ENCODE measurements at regions not wholly inside any gene's neighbourhood (a gene's known extent, or its start where the extent isn't known, plus 50 kb on each side); places are given as distances from the start of the nearest gene placed in this dataset.

DNA sequence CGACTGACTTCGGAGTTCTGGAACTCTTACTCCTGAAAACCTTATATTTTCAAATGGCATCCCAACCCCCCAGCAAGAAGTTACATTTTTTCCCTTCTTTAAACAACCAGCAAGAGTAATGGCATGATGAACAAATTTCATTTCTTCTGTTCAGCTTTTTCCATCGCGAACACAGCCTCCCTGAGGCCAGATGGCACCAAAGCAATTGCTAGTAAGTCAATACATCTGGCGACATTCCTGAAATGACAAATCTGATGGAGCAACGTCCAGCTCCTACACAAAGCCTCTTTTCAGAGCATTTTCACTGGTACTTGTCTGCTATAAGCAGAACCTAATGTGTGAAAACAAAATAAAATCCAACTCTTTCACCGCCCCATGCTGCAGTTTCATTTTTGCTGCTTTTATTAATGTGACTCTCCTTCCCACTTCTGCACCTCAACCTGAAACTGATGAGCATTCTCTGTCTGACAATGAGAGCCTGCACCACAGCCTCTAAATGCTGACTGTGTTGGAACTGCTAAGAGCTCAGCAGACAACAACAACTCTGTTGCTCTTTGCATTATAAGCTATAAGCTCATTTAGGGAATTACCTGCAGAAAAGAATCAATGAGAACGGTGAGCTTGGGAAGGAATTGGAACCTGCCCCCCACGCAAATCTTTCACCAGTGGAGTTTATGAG, 229.8 kb downstream of the FGFR2 start:
- Histone ChIP-seq H3K79me2 (replicated peaks; ENCODE audit: insufficient read depth, low read length) (no peaks in the 10 kb centered on the region), H3F3A (ENCODE audit: insufficient read depth, low read length, poor library complexity, severe bottlenecking) (no peaks in the 10 kb centered on the region), H3K36me3 (ENCODE audit: insufficient read depth, low read length) (no peaks in the 10 kb centered on the region), H3K9me2 (ENCODE audit: insufficient read depth, low read length) (no peaks in the 10 kb centered on the region), H4K20me1 (ENCODE audit: insufficient read depth) (no peaks in the 10 kb centered on the region), H2AFZ (ENCODE audit: low read depth, low read length) (no peak overlapping the region), H3K4me2 (ENCODE audit: low read length) (no peak overlapping the region), H3K9me3 (ENCODE audit: low read length) (no peaks in the 10 kb centered on the region), H3K9ac (ENCODE audit: low read length) (no peak overlapping the region), H3K27me3 (ENCODE audit: insufficient read depth, low read depth, low read length) (no peaks in the 10 kb centered on the region), H3K27ac (ENCODE audit: low read length) (no peak overlapping the region), H3K4me3 (ENCODE audit: low read length) (no peak overlapping the region)
- TF ChIP-seq SMC3 (conservative IDR thresholded peaks at IDR 0.05; ENCODE audit: poor library complexity) (no peak), EZH2 (IDR thresholded peaks at IDR 0.05; ENCODE audit: borderline replicate concordance, insufficient read depth, low read length, poor library complexity, severe bottlenecking) (no peak), RAD21 (conservative IDR thresholded peaks at IDR 0.05) (no peak), TAF1 (IDR thresholded peaks at IDR 0.05; ENCODE audit: low read depth) (no peak)
- TF ChIP-seq, protein P1, sequence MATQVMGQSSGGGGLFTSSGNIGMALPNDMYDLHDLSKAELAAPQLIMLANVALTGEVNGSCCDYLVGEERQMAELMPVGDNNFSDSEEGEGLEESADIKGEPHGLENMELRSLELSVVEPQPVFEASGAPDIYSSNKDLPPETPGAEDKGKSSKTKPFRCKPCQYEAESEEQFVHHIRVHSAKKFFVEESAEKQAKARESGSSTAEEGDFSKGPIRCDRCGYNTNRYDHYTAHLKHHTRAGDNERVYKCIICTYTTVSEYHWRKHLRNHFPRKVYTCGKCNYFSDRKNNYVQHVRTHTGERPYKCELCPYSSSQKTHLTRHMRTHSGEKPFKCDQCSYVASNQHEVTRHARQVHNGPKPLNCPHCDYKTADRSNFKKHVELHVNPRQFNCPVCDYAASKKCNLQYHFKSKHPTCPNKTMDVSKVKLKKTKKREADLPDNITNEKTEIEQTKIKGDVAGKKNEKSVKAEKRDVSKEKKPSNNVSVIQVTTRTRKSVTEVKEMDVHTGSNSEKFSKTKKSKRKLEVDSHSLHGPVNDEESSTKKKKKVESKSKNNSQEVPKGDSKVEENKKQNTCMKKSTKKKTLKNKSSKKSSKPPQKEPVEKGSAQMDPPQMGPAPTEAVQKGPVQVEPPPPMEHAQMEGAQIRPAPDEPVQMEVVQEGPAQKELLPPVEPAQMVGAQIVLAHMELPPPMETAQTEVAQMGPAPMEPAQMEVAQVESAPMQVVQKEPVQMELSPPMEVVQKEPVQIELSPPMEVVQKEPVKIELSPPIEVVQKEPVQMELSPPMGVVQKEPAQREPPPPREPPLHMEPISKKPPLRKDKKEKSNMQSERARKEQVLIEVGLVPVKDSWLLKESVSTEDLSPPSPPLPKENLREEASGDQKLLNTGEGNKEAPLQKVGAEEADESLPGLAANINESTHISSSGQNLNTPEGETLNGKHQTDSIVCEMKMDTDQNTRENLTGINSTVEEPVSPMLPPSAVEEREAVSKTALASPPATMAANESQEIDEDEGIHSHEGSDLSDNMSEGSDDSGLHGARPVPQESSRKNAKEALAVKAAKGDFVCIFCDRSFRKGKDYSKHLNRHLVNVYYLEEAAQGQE (IDR thresholded peaks at IDR 0.05; ENCODE audit: borderline replicate concordance), result no peak
- TF ChIP-seq, protein P2, sequence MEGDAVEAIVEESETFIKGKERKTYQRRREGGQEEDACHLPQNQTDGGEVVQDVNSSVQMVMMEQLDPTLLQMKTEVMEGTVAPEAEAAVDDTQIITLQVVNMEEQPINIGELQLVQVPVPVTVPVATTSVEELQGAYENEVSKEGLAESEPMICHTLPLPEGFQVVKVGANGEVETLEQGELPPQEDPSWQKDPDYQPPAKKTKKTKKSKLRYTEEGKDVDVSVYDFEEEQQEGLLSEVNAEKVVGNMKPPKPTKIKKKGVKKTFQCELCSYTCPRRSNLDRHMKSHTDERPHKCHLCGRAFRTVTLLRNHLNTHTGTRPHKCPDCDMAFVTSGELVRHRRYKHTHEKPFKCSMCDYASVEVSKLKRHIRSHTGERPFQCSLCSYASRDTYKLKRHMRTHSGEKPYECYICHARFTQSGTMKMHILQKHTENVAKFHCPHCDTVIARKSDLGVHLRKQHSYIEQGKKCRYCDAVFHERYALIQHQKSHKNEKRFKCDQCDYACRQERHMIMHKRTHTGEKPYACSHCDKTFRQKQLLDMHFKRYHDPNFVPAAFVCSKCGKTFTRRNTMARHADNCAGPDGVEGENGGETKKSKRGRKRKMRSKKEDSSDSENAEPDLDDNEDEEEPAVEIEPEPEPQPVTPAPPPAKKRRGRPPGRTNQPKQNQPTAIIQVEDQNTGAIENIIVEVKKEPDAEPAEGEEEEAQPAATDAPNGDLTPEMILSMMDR (IDR thresholded peaks at IDR 0.05; ENCODE audit: poor library complexity, severe bottlenecking), result no peak

DNA sequence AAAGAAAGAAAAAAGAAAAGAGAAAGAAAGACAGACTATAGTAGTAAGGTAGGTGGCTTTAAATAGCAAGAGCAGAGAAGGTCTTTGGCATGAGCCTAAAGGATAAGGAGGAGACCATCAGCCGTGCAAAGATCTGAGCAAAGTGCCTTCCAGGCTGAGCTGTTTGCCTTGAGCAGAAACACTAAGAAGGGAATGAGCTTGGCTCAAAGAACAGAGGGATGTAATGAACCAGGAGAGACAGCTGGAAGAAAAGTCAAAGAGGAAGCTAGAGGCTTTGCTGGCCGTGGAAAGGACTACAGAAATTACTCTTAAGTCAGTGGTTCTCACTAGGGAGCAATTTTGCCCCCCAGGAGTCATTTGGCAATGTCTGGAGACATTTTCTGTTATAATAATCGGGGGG, 228.6 kb downstream of the FGFR2 start:
- Histone ChIP-seq H3K27me3 (ENCODE audit: insufficient read depth, low read depth, low read length) (no peaks in the 10 kb centered on the region), H3K36me3 (ENCODE audit: insufficient read depth, low read length) (no peaks in the 10 kb centered on the region), H3K9me3 (ENCODE audit: low read length) (no peaks in the 10 kb centered on the region), H3F3A (ENCODE audit: insufficient read depth, low read length, poor library complexity, severe bottlenecking) (no peaks in the 10 kb centered on the region), H3K27ac (ENCODE audit: low read length) (no peak overlapping the region), H3K9me2 (ENCODE audit: insufficient read depth, low read length) (no peaks in the 10 kb centered on the region), H3K79me2 (replicated peaks; ENCODE audit: insufficient read depth, low read length) (no peaks in the 10 kb centered on the region), H3K4me2 (ENCODE audit: low read length) (no peak overlapping the region), H2AFZ (ENCODE audit: low read depth, low read length) (no peak overlapping the region), H3K4me3 (ENCODE audit: low read length) (no peak overlapping the region), H4K20me1 (ENCODE audit: insufficient read depth) (no peaks in the 10 kb centered on the region), H3K9ac (ENCODE audit: low read length) (no peak overlapping the region)
- TF ChIP-seq, protein P1 (IDR thresholded peaks at IDR 0.05; ENCODE audit: borderline replicate concordance), result no peak
- TF ChIP-seq SMC3 (conservative IDR thresholded peaks at IDR 0.05; ENCODE audit: poor library complexity) (no peak), EZH2 (IDR thresholded peaks at IDR 0.05; ENCODE audit: borderline replicate concordance, insufficient read depth, low read length, poor library complexity, severe bottlenecking) (no peak), TAF1 (IDR thresholded peaks at IDR 0.05; ENCODE audit: low read depth) (no peak)
